ENCODE measurements at regions not wholly inside any gene's neighbourhood (a gene's known extent, or its start where the extent isn't known, plus 50 kb on each side); places are given as distances from the start of the nearest gene placed in this dataset.

DNA sequence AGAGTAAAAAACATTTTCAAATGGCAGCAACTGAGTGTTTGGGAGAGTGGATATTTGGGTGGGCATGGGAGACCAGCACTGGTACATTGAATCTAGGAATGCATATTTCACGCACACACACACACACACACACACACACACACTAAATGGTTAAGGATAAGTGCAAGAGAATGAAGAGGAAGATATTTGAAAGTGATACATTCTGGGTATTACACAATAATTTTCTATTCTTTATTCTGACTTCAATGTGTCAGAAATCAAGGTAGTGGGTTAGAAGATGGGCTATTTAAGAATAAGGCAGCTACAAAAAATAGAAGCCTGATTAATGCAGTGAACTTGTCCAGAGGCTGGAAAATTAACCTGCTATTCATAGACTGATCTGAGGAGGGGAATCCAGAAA lies 577.0 kb downstream of the TMEM182 start:
- TF ChIP-seq, protein P1, sequence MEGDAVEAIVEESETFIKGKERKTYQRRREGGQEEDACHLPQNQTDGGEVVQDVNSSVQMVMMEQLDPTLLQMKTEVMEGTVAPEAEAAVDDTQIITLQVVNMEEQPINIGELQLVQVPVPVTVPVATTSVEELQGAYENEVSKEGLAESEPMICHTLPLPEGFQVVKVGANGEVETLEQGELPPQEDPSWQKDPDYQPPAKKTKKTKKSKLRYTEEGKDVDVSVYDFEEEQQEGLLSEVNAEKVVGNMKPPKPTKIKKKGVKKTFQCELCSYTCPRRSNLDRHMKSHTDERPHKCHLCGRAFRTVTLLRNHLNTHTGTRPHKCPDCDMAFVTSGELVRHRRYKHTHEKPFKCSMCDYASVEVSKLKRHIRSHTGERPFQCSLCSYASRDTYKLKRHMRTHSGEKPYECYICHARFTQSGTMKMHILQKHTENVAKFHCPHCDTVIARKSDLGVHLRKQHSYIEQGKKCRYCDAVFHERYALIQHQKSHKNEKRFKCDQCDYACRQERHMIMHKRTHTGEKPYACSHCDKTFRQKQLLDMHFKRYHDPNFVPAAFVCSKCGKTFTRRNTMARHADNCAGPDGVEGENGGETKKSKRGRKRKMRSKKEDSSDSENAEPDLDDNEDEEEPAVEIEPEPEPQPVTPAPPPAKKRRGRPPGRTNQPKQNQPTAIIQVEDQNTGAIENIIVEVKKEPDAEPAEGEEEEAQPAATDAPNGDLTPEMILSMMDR (conservative IDR thresholded peaks at IDR 0.05; ENCODE audit: low read depth, low read length): no peak
- H3K27ac ChIP-seq: no peak overlapping the region
- H3K9ac ChIP-seq: no peak overlapping the region
- no peaks in the 10 kb centered on the region for H3K79me2 ChIP-seq (ENCODE audit: insufficient read depth, low read depth)
- no peaks in the 10 kb centered on the region for H3K4me1 ChIP-seq (ENCODE audit: low read depth, poor library complexity, severe bottlenecking)
- H3K4me2 ChIP-seq: no peak overlapping the region
- no peak overlapping the region for H3K4me3 ChIP-seq (IDR thresholded peaks at IDR 0.05; ENCODE audit: insufficient read depth, low read depth, low read length)
- H3K27me3 ChIP-seq (ENCODE audit: insufficient read depth, low read depth): no peaks in the 10 kb centered on the region
- H2AFZ ChIP-seq (ENCODE audit: low read depth): no peak overlapping the region
- no peaks in the 10 kb centered on the region for H3K36me3 ChIP-seq (ENCODE audit: insufficient read depth)
- no peaks in the 10 kb centered on the region for H4K20me1 ChIP-seq (ENCODE audit: insufficient read depth)

DNA sequence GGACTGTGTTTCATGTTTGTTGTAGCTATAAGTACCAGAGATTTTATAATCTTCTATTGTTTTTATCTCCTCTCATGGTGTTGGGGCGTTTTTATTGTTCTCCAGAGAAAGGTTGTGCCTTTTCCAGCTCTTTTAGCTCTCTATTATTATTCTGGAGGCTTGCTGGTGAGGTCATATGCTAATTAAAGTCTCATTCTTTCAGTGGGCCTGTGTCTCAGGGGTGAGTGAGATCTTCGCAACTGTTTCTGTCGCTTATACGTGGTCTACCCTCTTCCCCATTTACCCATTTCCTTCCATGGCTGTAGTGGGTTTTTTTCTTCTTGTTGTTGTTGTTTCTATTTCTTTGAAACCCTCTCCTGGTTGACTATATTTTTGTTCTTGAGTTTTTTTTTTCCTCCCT lies 584.9 kb downstream of the TMEM182 start:
- Histone ChIP-seq H3K27ac (no peak overlapping the region), H3K4me1 (ENCODE audit: low read depth, poor library complexity, severe bottlenecking) (no peaks in the 10 kb centered on the region), H4K20me1 (ENCODE audit: insufficient read depth) (no peaks in the 10 kb centered on the region), H3K36me3 (ENCODE audit: insufficient read depth) (no peaks in the 10 kb centered on the region), H3K4me2 (no peak overlapping the region), H3K27me3 (ENCODE audit: insufficient read depth, low read depth) (no peaks in the 10 kb centered on the region), H3K4me3 (IDR thresholded peaks at IDR 0.05; ENCODE audit: insufficient read depth, low read depth, low read length) (no peak overlapping the region), H3K9ac (no peak overlapping the region), H2AFZ (ENCODE audit: low read depth) (no peak overlapping the region), H3K79me2 (ENCODE audit: insufficient read depth, low read depth) (no peaks in the 10 kb centered on the region)
- TF ChIP-seq, protein P1 (conservative IDR thresholded peaks at IDR 0.05; ENCODE audit: low read depth, low read length): no peak

DNA sequence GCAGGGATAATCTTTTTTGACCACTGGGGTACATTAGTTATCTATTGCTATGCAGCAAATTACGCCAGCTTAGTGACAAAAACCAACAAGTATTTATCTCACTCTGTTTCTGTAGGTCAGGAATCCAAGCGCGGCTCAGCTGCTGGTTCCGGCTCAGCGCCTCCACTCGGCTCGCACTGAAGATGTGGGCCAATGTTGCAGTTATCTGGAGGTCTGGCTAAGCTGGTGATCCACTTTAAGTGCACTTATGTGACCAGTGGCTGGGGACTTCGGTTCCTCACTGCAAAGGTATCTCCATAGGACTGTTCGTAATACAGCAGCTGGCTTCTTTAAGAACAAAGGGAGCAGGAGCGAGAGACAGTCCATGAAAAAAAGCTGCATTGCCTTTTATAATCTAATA lies 591.9 kb downstream of the TMEM182 start:
- no peak overlapping the region for H3K9ac ChIP-seq
- H3K4me1 ChIP-seq (ENCODE audit: low read depth, poor library complexity, severe bottlenecking): no peaks in the 10 kb centered on the region
- TF ChIP-seq, protein P1 (conservative IDR thresholded peaks at IDR 0.05; ENCODE audit: low read depth, low read length): no peak
- H3K27ac ChIP-seq: no peak overlapping the region
- H4K20me1 ChIP-seq (ENCODE audit: insufficient read depth): no peaks in the 10 kb centered on the region
- no peak overlapping the region for H3K4me2 ChIP-seq
- H2AFZ ChIP-seq (ENCODE audit: low read depth): no peak overlapping the region
- H3K79me2 ChIP-seq (ENCODE audit: insufficient read depth, low read depth): no peaks in the 10 kb centered on the region
- no peaks in the 10 kb centered on the region for H3K36me3 ChIP-seq (ENCODE audit: insufficient read depth)
- no peak overlapping the region for H3K4me3 ChIP-seq (IDR thresholded peaks at IDR 0.05; ENCODE audit: insufficient read depth, low read depth, low read length)
- no peaks in the 10 kb centered on the region for H3K27me3 ChIP-seq (ENCODE audit: insufficient read depth, low read depth)

DNA sequence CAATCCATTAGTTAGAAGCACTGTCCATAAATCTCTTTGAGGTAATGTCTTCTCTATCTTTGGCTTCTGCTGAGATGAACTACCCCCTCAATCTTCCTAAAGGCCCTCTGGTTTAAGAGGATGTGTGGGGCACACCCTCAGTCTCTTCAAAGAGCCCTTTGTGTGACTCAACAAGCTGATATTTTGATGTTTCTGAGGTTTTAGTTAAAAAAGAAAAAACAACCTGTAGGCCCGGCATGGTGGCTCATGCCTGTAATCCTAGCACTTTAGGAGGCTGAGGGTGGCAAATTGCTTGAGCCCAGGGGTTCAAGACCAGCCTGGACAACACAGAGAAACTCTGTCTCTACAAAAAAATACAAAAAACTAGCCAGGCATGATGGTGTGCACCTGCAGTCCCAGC lies 593.5 kb downstream of the TMEM182 start:
- no peak overlapping the region for H2AFZ ChIP-seq (ENCODE audit: low read depth)
- no peak overlapping the region for H3K9ac ChIP-seq
- H3K4me2 ChIP-seq: no peak overlapping the region
- no peaks in the 10 kb centered on the region for H3K36me3 ChIP-seq (ENCODE audit: insufficient read depth)
- H3K27me3 ChIP-seq (ENCODE audit: insufficient read depth, low read depth): no peaks in the 10 kb centered on the region
- TF ChIP-seq, protein P1 (conservative IDR thresholded peaks at IDR 0.05; ENCODE audit: low read depth, low read length): no peak
- H4K20me1 ChIP-seq (ENCODE audit: insufficient read depth): no peaks in the 10 kb centered on the region
- no peaks in the 10 kb centered on the region for H3K4me1 ChIP-seq (ENCODE audit: low read depth, poor library complexity, severe bottlenecking)
- H3K27ac ChIP-seq: no peak overlapping the region
- H3K79me2 ChIP-seq (ENCODE audit: insufficient read depth, low read depth): no peaks in the 10 kb centered on the region
- no peak overlapping the region for H3K4me3 ChIP-seq (IDR thresholded peaks at IDR 0.05; ENCODE audit: insufficient read depth, low read depth, low read length)

DNA sequence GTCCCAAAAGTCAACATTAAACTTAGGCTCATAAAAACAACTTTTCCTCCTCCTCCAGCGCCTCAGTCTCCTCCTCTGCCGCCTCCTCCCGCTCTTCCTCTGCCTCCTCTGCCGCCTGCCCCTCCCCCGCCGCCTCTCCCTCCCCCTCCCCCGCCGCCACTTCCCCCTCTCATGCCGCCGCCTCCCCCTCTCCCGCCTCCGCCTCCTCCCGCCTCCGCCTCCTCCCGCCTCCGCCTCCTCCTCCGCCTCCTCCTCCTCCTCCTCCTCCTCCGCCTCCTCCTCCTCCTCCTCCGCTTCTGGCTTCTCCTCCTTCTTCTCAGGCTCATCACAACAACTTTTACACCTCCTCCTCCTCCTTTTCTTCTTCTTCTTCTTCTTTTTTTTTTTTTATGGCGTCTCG lies 599.9 kb downstream of the TMEM182 start:
- H2AFZ ChIP-seq (ENCODE audit: low read depth): no peak overlapping the region
- no peaks in the 10 kb centered on the region for H3K4me1 ChIP-seq (ENCODE audit: low read depth, poor library complexity, severe bottlenecking)
- no peaks in the 10 kb centered on the region for H3K36me3 ChIP-seq (ENCODE audit: insufficient read depth)
- no peaks in the 10 kb centered on the region for H3K79me2 ChIP-seq (ENCODE audit: insufficient read depth, low read depth)
- no peak overlapping the region for H3K4me2 ChIP-seq
- no peak overlapping the region for H3K9ac ChIP-seq
- H3K27me3 ChIP-seq (ENCODE audit: insufficient read depth, low read depth): no peaks in the 10 kb centered on the region
- H4K20me1 ChIP-seq (ENCODE audit: insufficient read depth): no peaks in the 10 kb centered on the region
- H3K4me3 ChIP-seq (IDR thresholded peaks at IDR 0.05; ENCODE audit: insufficient read depth, low read depth, low read length): no peak overlapping the region
- TF ChIP-seq, protein P1 (conservative IDR thresholded peaks at IDR 0.05; ENCODE audit: low read depth, low read length): no peak
- H3K27ac ChIP-seq: no peak overlapping the region
